Gastrocnemius medialis (tissue), 4 donors: ENCODE measurements at regions not wholly inside any gene's neighbourhood (a gene's known extent, or its start where the extent isn't known, plus 50 kb on each side); places are given as distances from the start of the nearest gene placed in this dataset.

ENCODE experiments used
- ATAC-seq, 2 donors: fragments of 150-250 bp; one replicate each; pipeline ENCODE4 v1.9.1; 2016
- DNase-seq, 2 donors: peaks; one replicate each; pipeline ENCODE4 v3.0.0-alpha.2; 2019
- H3K27ac ChIP-seq, 4 donors: fragments of 200-600 bp; sonication (generic); 1 replicate in 1 of 4; 2 replicates in 3 of 4; pipeline ENCODE4 v1.5.1; 2016 to 2018; ENCODE audit warnings: mild to moderate bottlenecking in 2 of 4, moderate library complexity in 1 of 4
- H3K27me3 ChIP-seq, 3 donors: fragments of 200-600 bp; sonication (generic) in 2 of 3; 1 replicate in 1 of 3; 2 replicates in 2 of 3; pipeline versions ENCODE4 v1.5.1 to v1.6.0; 2016 to 2019; ENCODE audit warnings: mild to moderate bottlenecking in 1 of 3, moderate library complexity in 1 of 3
- H3K36me3 ChIP-seq, 2 donors: fragments of 200-600 bp; sonication (generic) in 1 of 2; one replicate each; pipeline ENCODE4 v1.5.1; 2017 to 2018
- H3K4me1 ChIP-seq, 2 donors: fragments of 200-600 bp; sonication (generic) in 1 of 2; one replicate each; pipeline ENCODE4 v1.5.1; 2016 to 2017; ENCODE audit warnings: mild to moderate bottlenecking in 2 of 2
- H3K4me3 ChIP-seq, 4 donors: fragments of 200-600 bp; sonication (generic) in 3 of 4; 1 replicate in 1 of 4; 2 replicates in 3 of 4; pipeline ENCODE4 v1.5.1; 2016 to 2019; ENCODE audit warnings: mild to moderate bottlenecking in 2 of 4
- H3K9me3 ChIP-seq, 3 donors: fragments of 200-600 bp; sonication (generic) in 2 of 3; 1 replicate in 1 of 3; 2 replicates in 2 of 3; pipeline ENCODE4 v1.5.1; 2016 to 2019
- CTCF ChIP-seq, 5 experiments: fragments of 450-650 bp in 3 of 5; fragments of 200-600 bp in 2 of 5; sonication (generic) in 2 of 5; IDR thresholded peaks in 4 of 5; conservative IDR thresholded peaks in 1 of 5; 1 replicate in 4 of 5; 2 replicates in 1 of 5; pipeline ENCODE4 v1.5.1; 2016 to 2019; ENCODE audit warnings: antibody characterized with exemption in 5 of 5, mild to moderate bottlenecking in 3 of 5, moderate library complexity in 3 of 5
- POLR2A ChIP-seq, 2 donors: fragments of 450-650 bp; IDR thresholded peaks; one replicate each; pipeline ENCODE4 v1.6.1; 2017; ENCODE audit warnings: antibody characterized with exemption in 2 of 2, mild to moderate bottlenecking in 2 of 2, moderate library complexity in 2 of 2
- in situ Hi-C, 4 donors: fragments of 200-750 bp; cut with MboI; loops; one replicate each; pipeline versions ENCODE4 v1.15.0 to v1.8.0; 2017; ENCODE audit warnings: low sequenced_read_pairs in 4 of 4
- intact Hi-C: fragments of 100-400 bp; cut with DNase I; formaldehyde crosslinking; loops from one replicate; pipeline ENCODE4 v1.15.1; 2023; ENCODE audit warnings: low total_unique reads

GRCh38 chr5:152456815-152457443, 51.9 kb upstream of the NMUR2 start:
- DNase-seq (no peak), ATAC-seq (no peak)
- intact Hi-C loops: no loop called here
- in situ Hi-C loops: no loop called here
- no peaks in the 10 kb centered on the region for H3K4me1 ChIP-seq
- no peak overlapping the region for H3K4me3 ChIP-seq
- no peaks in the 10 kb centered on the region for H3K27me3 ChIP-seq
- TF ChIP-seq POLR2A (IDR thresholded peaks at IDR 0.05): no peak
- no peak for TF ChIP-seq CTCF (IDR thresholded peaks at IDR 0.05 in 4 of 5, conservative IDR thresholded peaks at IDR 0.05 in 1 of 5)
- no peaks in the 10 kb centered on the region for H3K9me3 ChIP-seq
- H3K36me3 ChIP-seq: no peaks in the 10 kb centered on the region
- no peak overlapping the region for H3K27ac ChIP-seq

- H3K36me3 ChIP-seq: no peaks in the 10 kb centered on the region
- no peak overlapping the region for H3K27ac ChIP-seq
- H3K27me3 ChIP-seq: no peaks in the 10 kb centered on the region
- H3K4me1 ChIP-seq: no peaks in the 10 kb centered on the region
- no peak for DNase-seq
- no peaks in the 10 kb centered on the region for H3K9me3 ChIP-seq
- intact Hi-C loops: no loop called here
- TF ChIP-seq CTCF (IDR thresholded peaks at IDR 0.05 in 4 of 5, conservative IDR thresholded peaks at IDR 0.05 in 1 of 5): no peak
- no peak for TF ChIP-seq POLR2A (IDR thresholded peaks at IDR 0.05)
- in situ Hi-C loops: no loop called here
- ATAC-seq: no peak
- H3K4me3 ChIP-seq: no peak overlapping the region
Measured at GRCh38 chr5:152462021-152462721, 57.1 kb upstream of the NMUR2 start.

- no peaks in the 10 kb centered on the region for H3K36me3 ChIP-seq
- DNase-seq (no peak), ATAC-seq (no peak)
- intact Hi-C loops (no loop called here), in situ Hi-C loops (no loop called here)
- TF ChIP-seq CTCF (IDR thresholded peaks at IDR 0.05 in 4 of 5, conservative IDR thresholded peaks at IDR 0.05 in 1 of 5): no peak
- TF ChIP-seq POLR2A (IDR thresholded peaks at IDR 0.05): no peak
- no peak overlapping the region for H3K4me3 ChIP-seq
- no peak overlapping the region for H3K27ac ChIP-seq
- H3K4me1 ChIP-seq: no peaks in the 10 kb centered on the region
- H3K27me3 ChIP-seq: no peaks in the 10 kb centered on the region
- no peaks in the 10 kb centered on the region for H3K9me3 ChIP-seq
Measured at GRCh38 chr5:152464048-152464447, 59.0 kb upstream of the NMUR2 start.

- TF ChIP-seq POLR2A (IDR thresholded peaks at IDR 0.05) (no peak), CTCF (IDR thresholded peaks at IDR 0.05 in 4 of 5, conservative IDR thresholded peaks at IDR 0.05 in 1 of 5) (no peak)
- H3K9me3 ChIP-seq: no peaks in the 10 kb centered on the region
- ATAC-seq (no peak), DNase-seq (no peak)
- no peak overlapping the region for H3K27ac ChIP-seq
- H3K36me3 ChIP-seq: no peaks in the 10 kb centered on the region
- intact Hi-C loops: no loop called here
- in situ Hi-C loops: no loop called here
- H3K27me3 ChIP-seq: no peaks in the 10 kb centered on the region
- H3K4me1 ChIP-seq: no peaks in the 10 kb centered on the region
- H3K4me3 ChIP-seq: no peak overlapping the region
Measured at GRCh38 chr5:152465140-152465539, 60.1 kb upstream of the NMUR2 start.
